ENCODE measurements at regions not wholly inside any gene's neighbourhood (a gene's known extent, or its start where the extent isn't known, plus 50 kb on each side); places are given as distances from the start of the nearest gene placed in this dataset.

GRCh38 chr14:83798421-83798820 lies 1731.5 kb upstream of the FLRT2 start:
- no peak for DNase-seq

- DNase-seq, result no peak
These were observed 1730.7 kb upstream of the FLRT2 start for GRCh38 chr14:83799233-83799632.

DNA sequence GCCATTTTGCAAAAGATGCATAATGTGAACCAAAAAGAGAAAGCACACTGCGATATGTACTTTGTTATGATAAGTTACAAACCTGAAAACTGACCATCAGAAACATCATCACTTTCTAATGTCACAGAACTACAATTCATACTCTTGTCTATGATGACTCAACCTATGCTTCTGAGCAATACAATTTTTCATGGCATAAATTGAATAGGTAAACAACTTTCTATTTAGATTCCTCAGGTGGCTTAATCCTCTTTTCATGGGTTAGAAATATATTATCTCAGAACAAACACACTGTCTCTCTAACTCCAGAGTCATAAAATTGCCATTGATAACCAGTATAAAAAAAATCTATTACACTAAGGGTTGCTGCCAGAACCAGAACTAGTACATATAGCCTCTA lies 1715.0 kb upstream of the FLRT2 start:
- peak in 1 of 2 experiments; percentile 2 for DNase-seq

DNA sequence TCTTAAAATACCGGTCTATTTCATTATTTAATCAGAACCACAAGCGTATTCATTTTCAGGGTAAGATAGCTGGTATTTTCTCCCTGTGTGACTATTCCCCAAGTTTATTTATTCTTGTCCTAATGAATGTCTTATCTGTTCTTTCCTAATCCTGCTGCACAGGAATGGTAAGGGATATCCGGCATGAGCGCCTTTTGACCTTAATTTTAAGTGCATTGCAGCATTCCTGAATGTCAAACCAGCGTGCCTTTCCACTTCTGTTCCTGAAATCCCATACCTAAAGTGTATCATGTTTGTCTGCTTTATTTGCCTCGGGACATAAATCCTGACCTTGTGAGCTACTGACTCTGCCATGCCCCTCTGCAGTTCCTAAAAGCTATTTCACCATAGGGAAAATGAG lies 1713.2 kb upstream of the FLRT2 start:
- no peak for DNase-seq

DNA sequence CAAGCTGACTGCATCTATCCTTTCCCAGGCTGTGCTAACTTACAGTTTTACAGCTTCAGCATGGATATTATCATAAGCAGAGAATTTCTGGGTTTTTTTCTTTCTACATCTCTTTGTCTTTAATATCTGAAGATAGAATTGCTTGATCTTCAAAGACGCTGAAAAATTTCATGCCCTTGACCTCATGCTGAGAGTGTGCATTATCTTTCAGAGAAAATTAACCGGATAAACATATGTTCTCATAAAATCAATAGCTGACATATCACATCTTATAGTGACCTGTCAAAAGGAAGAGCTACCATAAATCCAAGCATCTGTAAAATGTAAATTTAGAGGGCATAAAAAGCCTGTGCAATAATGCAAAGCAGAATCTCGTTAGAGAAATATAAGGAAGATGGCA lies 1704.1 kb upstream of the FLRT2 start:
- no peak for DNase-seq

GRCh38 chr14:83826838-83827237 lies 1703.1 kb upstream of the FLRT2 start:
- no peak for DNase-seq

GRCh38 chr14:83827383-83827782 lies 1702.6 kb upstream of the FLRT2 start:
- DNase-seq, result no peak

GRCh38 chr14:83828406-83828805 lies 1701.5 kb upstream of the FLRT2 start:
- no peak for DNase-seq

DNA sequence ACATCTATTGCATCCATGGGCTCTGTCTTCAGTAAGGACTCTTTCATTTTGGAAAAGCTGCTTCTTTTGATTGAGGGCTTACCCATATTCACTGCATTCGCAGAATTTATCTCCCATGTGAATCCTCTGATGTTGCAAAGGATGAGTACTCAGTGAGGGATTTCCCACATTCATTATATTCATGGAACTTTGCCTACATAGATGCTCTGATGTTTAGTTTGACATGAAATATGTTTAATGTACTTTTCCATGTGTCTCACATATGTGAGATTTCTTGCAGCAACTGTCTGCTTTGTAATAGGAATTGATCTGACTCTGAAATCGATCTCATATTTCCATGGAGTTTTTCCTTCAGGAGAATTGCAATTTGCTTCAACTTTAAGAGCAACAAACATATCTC lies 1699.6 kb upstream of the FLRT2 start:
- no peak for DNase-seq

- DNase-seq, result no peak
These were observed 1691.7 kb upstream of the FLRT2 start for GRCh38 chr14:83838226-83838625.

DNA sequence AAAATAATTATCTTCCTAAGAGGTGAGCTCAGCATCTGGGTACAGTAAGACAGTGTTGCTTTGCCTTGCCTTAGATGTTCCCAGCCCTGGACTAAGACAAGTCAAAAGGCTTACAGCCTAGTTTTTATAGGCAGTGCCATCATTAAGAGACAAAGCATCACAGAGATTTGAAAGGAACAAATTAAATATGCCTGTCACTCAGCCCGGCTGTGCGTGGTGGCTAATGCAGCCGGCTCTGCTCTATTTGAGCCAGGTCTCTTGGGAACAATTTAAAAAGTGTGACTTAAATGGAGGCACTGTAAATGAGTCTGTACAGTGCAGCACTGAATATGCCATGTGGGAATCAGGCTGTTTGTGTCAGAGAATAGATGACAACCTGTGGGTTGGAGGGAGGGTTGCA lies 1687.4 kb upstream of the FLRT2 start:
- DNase-seq, result peak; percentile 58 to 59

DNA sequence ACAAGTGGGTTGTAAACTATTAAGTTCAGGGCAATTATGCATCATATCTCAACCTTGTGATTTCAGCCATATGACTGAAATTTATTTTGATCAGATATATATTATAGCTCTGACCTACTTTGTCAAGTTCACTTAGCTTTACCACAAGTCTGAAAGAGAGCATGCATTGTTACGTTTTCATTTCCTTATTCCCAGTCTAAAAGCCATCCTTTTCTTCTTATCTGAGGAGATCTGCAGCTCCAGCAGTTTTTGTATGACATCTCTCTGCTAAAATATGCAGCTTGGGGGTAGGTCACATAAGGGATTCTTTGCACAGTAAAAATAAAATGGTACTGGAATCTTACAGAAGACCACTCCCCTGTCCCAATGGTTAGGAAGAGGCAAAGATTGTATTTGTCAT lies 1682.8 kb upstream of the FLRT2 start:
- DNase-seq, result no peak

GRCh38 chr14:83850092-83850491 lies 1679.9 kb upstream of the FLRT2 start:
- no peak for DNase-seq

- no peak for DNase-seq
These were observed 1673.6 kb upstream of the FLRT2 start for GRCh38 chr14:83856334-83856733.

GRCh38 chr14:83860631-83861155 lies 1669.3 kb upstream of the FLRT2 start:
- DNase-seq, result no peak

GRCh38 chr14:83863042-83863774 lies 1666.7 kb upstream of the FLRT2 start:
- no peak for DNase-seq

- no peak for DNase-seq
These were observed 1665.8 kb upstream of the FLRT2 start for GRCh38 chr14:83864106-83864505.

DNA sequence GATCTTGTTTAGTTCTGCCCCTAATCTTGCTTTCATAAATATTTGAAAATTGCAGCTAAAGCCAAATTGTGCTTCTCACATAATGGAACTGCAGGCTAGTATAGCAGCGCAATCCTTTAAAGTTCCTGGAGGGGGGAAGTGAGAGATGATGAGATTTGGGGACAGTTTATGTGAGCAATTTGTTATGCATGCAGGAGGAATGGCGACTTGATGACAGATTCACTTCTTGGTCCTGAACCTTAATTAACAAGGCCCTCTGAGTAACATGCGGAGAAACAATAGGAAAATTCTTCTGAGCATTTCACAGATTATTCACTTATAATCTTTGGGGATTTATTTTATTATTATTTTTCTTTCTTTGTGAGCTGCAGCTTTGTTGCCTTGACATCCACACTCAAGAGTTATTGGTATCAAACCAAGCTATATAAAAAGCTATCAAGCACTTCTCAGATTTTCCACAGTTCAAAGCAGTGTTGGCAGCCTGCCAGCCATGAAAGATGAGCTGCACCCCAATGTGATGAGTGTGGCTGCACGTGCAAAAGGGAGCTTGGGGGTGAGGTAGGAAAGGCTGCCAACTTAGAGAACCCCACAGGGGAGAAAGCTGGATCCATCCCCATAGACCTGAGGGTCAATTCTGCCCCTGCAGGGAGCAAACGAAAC lies 1662.2 kb upstream of the FLRT2 start:
- no peak for DNase-seq

- no peak for DNase-seq
These were observed 1659.2 kb upstream of the FLRT2 start for GRCh38 chr14:83870546-83871270.

- DNase-seq, result no peak
These were observed 1656.3 kb upstream of the FLRT2 start for GRCh38 chr14:83873669-83874068.

DNA sequence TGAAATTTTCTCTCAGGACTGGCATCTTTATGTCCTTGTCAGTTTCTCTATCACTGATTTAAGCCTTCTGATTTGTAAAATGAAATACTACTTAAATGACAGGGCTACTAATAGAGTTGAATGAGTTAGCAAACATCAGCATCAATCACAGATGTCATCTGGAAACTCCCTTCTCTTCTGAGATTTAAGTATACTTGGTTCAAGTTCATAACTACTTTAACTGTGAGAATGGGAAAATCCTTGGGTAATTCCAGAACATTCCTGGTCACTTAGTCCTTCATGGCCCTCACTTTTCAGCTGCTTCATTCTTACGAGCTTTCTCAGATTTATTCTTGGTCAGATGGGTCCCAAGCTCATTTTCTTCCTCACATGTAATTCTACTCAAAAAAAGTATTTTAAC lies 1655.3 kb upstream of the FLRT2 start:
- no peak for DNase-seq

GRCh38 chr14:83883732-83884131 lies 1646.2 kb upstream of the FLRT2 start:
- no peak for DNase-seq

DNA sequence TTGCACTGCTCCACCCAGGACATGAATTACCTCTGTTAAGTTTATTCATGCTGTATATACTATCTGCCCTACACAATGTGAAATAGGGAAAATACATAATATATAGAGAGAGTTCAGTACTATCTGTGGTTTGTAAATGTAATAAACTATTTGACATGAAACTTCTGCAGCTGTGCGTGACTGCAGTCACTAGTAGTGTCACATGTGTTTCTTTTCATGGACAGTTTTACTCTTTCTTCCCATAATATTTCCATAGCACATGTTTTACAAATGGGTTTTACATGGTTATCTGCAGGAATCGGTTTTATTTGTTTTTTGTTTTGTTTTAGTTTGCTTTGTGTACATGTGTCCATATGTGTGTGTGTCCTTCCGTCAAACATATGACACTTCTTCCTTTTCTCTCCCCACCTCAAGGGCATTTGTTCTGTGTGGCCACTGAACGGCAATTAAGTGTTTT lies 1644.1 kb upstream of the FLRT2 start:
- no peak for DNase-seq

- no peak for DNase-seq
These were observed 1642.1 kb upstream of the FLRT2 start for GRCh38 chr14:83887866-83888265.

Measured in NCI-H1930 (cell line).